NB4 (cell line): ENCODE measurements at regions not wholly inside any gene's neighbourhood (a gene's known extent, or its start where the extent isn't known, plus 50 kb on each side); places are given as distances from the start of the nearest gene placed in this dataset.

ENCODE experiments used
- DNase-seq: peaks from one replicate; pipeline ENCODE4 v3.0.0; 2010; ENCODE audit warnings: low read depth
- H3K4me3 ChIP-seq: one replicate; pipeline ENCODE4 v1.5.1; 2011; ENCODE audit warnings: mild to moderate bottlenecking, low read depth, low read length, moderate library complexity
- MYC ChIP-seq: IDR thresholded peaks from 2 replicates; pipeline ENCODE4 v1.6.1; 2011; ENCODE audit warnings: low read depth, low read length
- POLR2A ChIP-seq: IDR thresholded peaks from 2 replicates; pipeline ENCODE4 v1.6.1; 2011; ENCODE audit warnings: mild to moderate bottlenecking; ENCODE audit not compliant: insufficient read length; ENCODE audit errors: extremely low read depth
- TF ChIP-seq, protein P1 (sequence below): IDR thresholded peaks from one replicate; pipeline ENCODE4 v1.5.1; 2012; ENCODE audit warnings: low read depth, low read length
- TF ChIP-seq, protein P2 (sequence below): IDR thresholded peaks from 2 replicates; pipeline ENCODE4 v1.6.1; 2011; ENCODE audit warnings: low read depth, low read length

DNA sequence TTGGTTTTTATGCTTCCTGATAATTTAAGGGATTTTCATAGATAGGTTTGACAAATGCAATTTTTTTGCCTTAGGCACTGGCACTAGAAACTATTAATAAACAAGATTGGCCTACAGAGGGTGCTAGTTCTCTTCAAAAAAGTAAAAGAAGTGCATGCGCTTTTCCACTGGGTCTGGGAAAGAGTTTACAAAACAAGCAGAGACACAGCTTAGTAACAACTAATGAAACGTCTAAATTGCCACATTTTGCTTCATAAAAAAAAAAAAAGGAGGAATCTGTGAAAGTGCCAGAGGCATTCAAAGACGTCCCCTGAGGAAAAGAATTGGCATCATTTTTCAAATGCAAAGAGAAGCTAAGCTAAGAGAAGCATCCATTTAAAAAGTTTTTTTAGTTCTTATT lies 58.3 kb upstream of the EEA1 start:
- TF ChIP-seq, protein P1, sequence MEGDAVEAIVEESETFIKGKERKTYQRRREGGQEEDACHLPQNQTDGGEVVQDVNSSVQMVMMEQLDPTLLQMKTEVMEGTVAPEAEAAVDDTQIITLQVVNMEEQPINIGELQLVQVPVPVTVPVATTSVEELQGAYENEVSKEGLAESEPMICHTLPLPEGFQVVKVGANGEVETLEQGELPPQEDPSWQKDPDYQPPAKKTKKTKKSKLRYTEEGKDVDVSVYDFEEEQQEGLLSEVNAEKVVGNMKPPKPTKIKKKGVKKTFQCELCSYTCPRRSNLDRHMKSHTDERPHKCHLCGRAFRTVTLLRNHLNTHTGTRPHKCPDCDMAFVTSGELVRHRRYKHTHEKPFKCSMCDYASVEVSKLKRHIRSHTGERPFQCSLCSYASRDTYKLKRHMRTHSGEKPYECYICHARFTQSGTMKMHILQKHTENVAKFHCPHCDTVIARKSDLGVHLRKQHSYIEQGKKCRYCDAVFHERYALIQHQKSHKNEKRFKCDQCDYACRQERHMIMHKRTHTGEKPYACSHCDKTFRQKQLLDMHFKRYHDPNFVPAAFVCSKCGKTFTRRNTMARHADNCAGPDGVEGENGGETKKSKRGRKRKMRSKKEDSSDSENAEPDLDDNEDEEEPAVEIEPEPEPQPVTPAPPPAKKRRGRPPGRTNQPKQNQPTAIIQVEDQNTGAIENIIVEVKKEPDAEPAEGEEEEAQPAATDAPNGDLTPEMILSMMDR: peak; percentile 48
- peak; percentile 78 for TF ChIP-seq MYC
- TF ChIP-seq, protein P2, sequence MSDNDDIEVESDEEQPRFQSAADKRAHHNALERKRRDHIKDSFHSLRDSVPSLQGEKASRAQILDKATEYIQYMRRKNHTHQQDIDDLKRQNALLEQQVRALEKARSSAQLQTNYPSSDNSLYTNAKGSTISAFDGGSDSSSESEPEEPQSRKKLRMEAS: peak; percentile 51
- TF ChIP-seq POLR2A: no peak
- peak; percentile 82 for DNase-seq
- H3K4me3 ChIP-seq: no peak overlapping the region

DNA sequence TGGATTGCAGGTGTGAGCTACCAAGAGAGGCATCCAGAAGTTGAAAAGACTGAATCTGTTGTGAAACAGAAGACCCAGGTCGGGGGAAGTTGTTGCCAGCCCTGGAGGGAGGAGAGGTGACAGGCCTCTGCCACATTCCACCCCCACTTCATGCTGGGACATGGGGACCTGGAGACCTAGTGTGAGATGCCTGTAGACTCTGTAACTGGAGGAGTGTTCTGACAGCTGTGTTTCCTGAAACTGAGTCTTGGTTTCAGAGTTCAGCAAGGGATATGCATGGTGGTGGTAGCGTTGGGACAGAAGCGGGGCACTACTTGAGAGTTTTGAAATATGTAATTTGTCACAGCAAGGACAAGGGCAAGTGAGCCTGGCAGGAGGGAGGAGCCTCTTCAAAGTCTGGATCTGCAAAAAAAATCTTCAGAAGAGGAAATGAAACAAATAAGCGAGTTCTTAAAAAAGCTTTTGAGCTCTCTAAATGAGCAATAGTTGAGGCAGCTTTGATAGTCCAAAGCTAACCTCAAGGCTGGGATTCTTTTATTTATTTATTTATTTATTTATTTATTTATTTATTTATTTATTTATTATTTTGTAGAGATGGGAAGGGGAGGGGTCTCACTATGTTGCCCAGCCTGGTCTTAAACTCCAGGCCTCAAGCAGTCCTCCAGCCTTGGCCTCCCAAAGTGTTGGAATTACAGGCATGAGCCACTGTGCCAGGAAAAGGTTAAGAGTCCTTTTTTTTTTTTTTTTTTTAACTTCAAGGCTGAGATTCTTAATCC lies 58.9 kb upstream of the EEA1 start:
- DNase-seq: peak; percentile 73
- TF ChIP-seq, protein P1: no peak
- TF ChIP-seq, protein P2: no peak
- TF ChIP-seq POLR2A: no peak
- TF ChIP-seq MYC: no peak
- no peak overlapping the region for H3K4me3 ChIP-seq

DNA sequence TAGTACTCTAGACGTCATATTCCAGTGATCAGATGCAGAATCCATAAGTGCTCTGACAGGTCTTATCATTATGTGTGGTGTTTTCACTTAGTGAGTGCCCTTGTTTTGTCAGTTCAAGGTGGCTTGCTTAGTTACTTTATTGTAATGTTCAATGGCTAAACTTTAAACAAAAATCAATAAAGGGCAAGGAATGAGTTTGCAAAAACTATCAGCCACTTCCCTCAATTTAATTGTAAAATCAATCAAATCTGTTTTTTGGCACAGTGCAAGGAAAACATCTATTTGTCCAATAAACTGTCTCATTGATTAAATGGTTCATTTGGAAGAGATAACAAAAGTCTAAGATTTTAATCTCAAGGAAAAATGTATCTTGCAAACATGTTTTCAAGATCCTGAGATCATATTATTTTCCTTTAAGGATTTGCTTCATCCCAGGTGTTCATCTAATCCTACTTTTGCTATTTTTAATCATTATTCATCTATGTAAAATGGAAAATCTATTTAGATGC lies 59.6 kb upstream of the EEA1 start:
- DNase-seq: no peak
- H3K4me3 ChIP-seq: no peak overlapping the region

DNA sequence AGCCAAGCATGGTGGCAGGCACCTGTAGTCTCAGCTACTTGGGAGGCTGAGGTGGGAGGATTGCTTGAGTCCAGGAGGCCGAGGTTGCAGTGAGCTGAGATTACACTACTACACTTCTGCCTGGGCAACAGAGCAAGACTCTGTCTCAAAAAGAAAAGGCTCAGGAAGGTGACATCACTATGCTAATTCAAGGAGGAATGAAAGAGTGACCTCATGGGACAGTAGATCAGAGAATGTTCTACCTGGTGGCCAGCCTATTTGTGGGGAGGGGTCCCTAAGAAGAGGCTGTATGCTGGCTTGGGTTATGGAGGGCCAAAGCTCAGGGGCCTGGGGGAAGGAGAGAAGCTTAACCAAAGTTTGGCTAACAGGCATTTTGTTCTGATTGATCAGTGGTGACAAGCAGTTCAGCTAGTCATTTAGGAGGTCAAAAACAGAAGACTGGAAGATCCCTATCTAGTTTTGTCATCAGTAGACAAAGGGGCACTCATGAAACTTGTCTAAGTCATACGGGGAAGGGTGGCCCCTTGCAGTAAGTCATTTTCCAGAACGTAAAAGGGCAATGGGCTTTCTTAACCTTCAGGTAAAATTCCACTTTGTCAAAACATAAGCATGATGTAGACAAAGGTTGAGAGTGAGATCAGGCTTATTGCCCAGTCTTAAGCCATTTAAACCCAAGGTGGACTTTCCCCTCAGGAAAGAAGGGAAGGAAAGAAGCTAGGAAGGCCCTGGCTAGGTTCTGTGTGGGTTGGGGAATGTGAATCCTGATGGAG lies 60.8 kb upstream of the EEA1 start:
- no peak for TF ChIP-seq POLR2A
- TF ChIP-seq, protein P2: no peak
- TF ChIP-seq MYC: no peak
- TF ChIP-seq, protein P1: no peak
- no peak overlapping the region for H3K4me3 ChIP-seq
- DNase-seq: no peak

More for the DNA sequence above, 59.6 kb upstream of the EEA1 start:
- TF ChIP-seq POLR2A (no peak), MYC (no peak)
- TF ChIP-seq, protein P1: no peak
- TF ChIP-seq, protein P2: no peak

DNA sequence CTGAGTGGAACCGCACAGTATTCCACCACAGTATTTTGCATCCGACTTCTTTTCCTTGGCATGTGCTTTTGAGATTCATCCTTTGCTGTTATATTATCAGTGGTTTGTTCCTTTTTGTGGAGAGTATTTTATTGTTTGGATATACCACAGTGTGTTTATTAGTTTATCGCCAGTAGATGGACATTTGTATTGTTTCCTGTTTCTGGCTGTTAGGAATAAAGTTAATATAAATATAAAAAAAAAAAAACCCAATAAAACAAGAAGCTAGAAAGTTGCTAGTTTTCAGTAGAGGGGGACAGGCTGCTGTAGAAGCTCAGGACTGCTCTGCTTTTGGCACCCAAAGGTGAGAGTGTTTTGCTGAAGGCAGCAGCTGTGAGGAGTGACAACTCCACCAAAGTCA lies 62.0 kb upstream of the EEA1 start:
- DNase-seq: no peak
- TF ChIP-seq MYC (no peak), POLR2A (no peak)
- TF ChIP-seq, protein P1: no peak
- TF ChIP-seq, protein P2: no peak

More for the DNA sequence above, 62.0 kb upstream of the EEA1 start:
- no peak overlapping the region for H3K4me3 ChIP-seq
